22Rv1 (cell line): ENCODE measurements at regions not wholly inside any gene's neighbourhood (a gene's known extent, or its start where the extent isn't known, plus 50 kb on each side); places are given as distances from the start of the nearest gene placed in this dataset.

Source experiments
- ZFX ChIP-seq: fragments of 450-650 bp; IDR thresholded peaks from 2 replicates; pipeline ENCODE4 v1.6.1; 2017; ENCODE audit warnings: antibody characterized with exemption, borderline replicate concordance
- TF ChIP-seq, protein P1 (sequence below): fragments of 450-650 bp; IDR thresholded peaks from 2 replicates; pipeline ENCODE4 v1.5.1; 2017; ENCODE audit warnings: mild to moderate bottlenecking

DNA sequence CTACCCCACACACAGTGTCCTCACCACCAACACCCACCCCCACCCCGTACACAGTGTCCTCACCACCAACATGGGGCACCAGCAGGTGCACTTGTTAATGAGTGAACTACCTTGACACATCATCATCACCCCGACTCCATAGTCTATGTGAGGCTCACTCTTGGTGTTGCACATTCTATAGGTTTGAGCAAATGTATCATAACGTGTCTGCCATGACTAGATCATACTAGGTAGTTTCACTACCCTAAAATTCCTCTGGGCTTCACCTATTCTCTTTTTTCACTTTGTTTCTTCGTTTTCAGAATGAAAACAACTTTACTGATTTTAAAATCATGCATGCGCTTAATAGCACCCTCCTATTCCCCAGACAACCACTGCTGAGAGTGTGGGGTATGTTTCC lies 102.6 kb upstream of the SLC6A6 start:
- TF ChIP-seq, protein P1, sequence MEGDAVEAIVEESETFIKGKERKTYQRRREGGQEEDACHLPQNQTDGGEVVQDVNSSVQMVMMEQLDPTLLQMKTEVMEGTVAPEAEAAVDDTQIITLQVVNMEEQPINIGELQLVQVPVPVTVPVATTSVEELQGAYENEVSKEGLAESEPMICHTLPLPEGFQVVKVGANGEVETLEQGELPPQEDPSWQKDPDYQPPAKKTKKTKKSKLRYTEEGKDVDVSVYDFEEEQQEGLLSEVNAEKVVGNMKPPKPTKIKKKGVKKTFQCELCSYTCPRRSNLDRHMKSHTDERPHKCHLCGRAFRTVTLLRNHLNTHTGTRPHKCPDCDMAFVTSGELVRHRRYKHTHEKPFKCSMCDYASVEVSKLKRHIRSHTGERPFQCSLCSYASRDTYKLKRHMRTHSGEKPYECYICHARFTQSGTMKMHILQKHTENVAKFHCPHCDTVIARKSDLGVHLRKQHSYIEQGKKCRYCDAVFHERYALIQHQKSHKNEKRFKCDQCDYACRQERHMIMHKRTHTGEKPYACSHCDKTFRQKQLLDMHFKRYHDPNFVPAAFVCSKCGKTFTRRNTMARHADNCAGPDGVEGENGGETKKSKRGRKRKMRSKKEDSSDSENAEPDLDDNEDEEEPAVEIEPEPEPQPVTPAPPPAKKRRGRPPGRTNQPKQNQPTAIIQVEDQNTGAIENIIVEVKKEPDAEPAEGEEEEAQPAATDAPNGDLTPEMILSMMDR: no peak
- TF ChIP-seq ZFX: no peak
